IMR-90 (cell line): ENCODE measurements at regions not wholly inside any gene's neighbourhood (a gene's known extent, or its start where the extent isn't known, plus 50 kb on each side); places are given as distances from the start of the nearest gene placed in this dataset.

Source experiments
- ATAC-seq: fragments of 200-7000 bp; cut with Tn5 transposase; 2 replicates; pipeline ENCODE4 v1.9.1; 2020; ENCODE audit warnings: low read depth, mild to moderate bottlenecking, moderate library complexity
- BruUV-seq: library from RNA; stranded (reverse); fragments of 400-500 nt; replicated peaks from 2 replicates; lab custom pipeline; 2021; lab: Mats Ljungman, UMichigan
- CTCF ChIA-PET: fragments of 300-600 bp; formaldehyde crosslinking; extraction: SDS; loops from one replicate; lab custom pipeline; 2021; ENCODE audit warnings: antibody characterized with exemption; lab: Yijun Ruan, JAX
- POLR2A ChIA-PET: fragments of 300-600 bp; sonication (Branson Sonifier 250); formaldehyde crosslinking; loops from one replicate; lab custom pipeline; 2022; ENCODE audit warnings: antibody characterized with exemption; ENCODE audit not compliant: unreplicated experiment; lab: Charles Lee
- DNase-seq: peaks from one replicate; pipeline ENCODE4 v3.0.0; 2013
- H2AFZ ChIP-seq: replicated peaks from 2 replicates; pipeline ENCODE3; 2013; ENCODE audit warnings: low read length, mild to moderate bottlenecking; ENCODE audit not compliant: poor library complexity
- H2AK5ac ChIP-seq: 2 replicates; pipeline ENCODE4 v1.6.1; 2013; ENCODE audit warnings: low read depth, low read length, inconsistent platforms
- H2AK9ac ChIP-seq: replicated peaks from 2 replicates; pipeline ENCODE3; 2013; ENCODE audit warnings: mild to moderate bottlenecking, low read depth, low read length, moderate library complexity; ENCODE audit not compliant: poor library complexity
- H2BK120ac ChIP-seq: 2 replicates; pipeline ENCODE4 v1.6.1; 2013; ENCODE audit warnings: low read depth, low read length, inconsistent platforms
- H2BK15ac ChIP-seq: 3 replicates; pipeline ENCODE4 v1.6.1; 2013; ENCODE audit warnings: low read depth, low read length, inconsistent platforms
- H2BK20ac ChIP-seq: 2 replicates; pipeline ENCODE4 v1.6.1; 2013; ENCODE audit warnings: low read depth, mild to moderate bottlenecking, inconsistent platforms, low read length, moderate library complexity
- H2BK5ac ChIP-seq: 2 replicates; pipeline ENCODE4 v1.6.1; 2013; ENCODE audit warnings: mild to moderate bottlenecking, low read depth, low read length, inconsistent platforms; ENCODE audit not compliant: poor library complexity, severe bottlenecking
- H3K14ac ChIP-seq: replicated peaks from 2 replicates; pipeline ENCODE4 v1.6.1; 2013; ENCODE audit warnings: low read depth, low read length, inconsistent platforms
- H3K18ac ChIP-seq: 2 replicates; pipeline ENCODE4 v1.6.1; 2013; ENCODE audit warnings: low read depth, low read length, control low read depth
- H3K23ac ChIP-seq: 2 replicates; pipeline ENCODE4 v1.6.1; 2013; ENCODE audit warnings: low read depth, low read length, inconsistent platforms
- H3K27ac ChIP-seq: 2 replicates; pipeline ENCODE4 v1.5.1; 2013; ENCODE audit warnings: mild to moderate bottlenecking, control low read depth, low read length; ENCODE audit not compliant: insufficient read depth
- H3K27me3 ChIP-seq: 2 replicates; pipeline ENCODE4 v1.6.1; 2013; ENCODE audit warnings: low read length; ENCODE audit not compliant: control insufficient read depth, insufficient read depth
- H3K36me3 ChIP-seq: 2 replicates; pipeline ENCODE4 v1.6.1; 2013; ENCODE audit warnings: low read length, mixed read lengths; ENCODE audit not compliant: control insufficient read depth, insufficient read depth
- H3K4ac ChIP-seq: 2 replicates; pipeline ENCODE4 v1.6.1; 2013; ENCODE audit warnings: low read depth, low read length, inconsistent platforms
- H3K4me1 ChIP-seq: 2 replicates; pipeline ENCODE4 v1.6.1; 2013; ENCODE audit warnings: low read length, mixed read lengths; ENCODE audit not compliant: control insufficient read depth, insufficient read depth
- H3K4me2 ChIP-seq: 2 replicates; pipeline ENCODE4 v1.6.1; 2013; ENCODE audit warnings: low read depth, mild to moderate bottlenecking, control low read depth, low read length, moderate library complexity
- H3K4me3 ChIP-seq: 2 replicates; pipeline ENCODE4 v1.5.1; 2013; ENCODE audit warnings: low read depth, mild to moderate bottlenecking, control low read depth, low read length, moderate library complexity; ENCODE audit not compliant: insufficient read depth
- H3K56ac ChIP-seq: 2 replicates; pipeline ENCODE4 v1.6.1; 2013; ENCODE audit warnings: low read length, inconsistent platforms; ENCODE audit not compliant: insufficient read depth; ENCODE audit errors: extremely low read depth
- H3K79me1 ChIP-seq, 2 experiments: 2 replicates each; pipeline ENCODE4 v1.6.1; 2013; ENCODE audit warnings: low read length in 2 of 2, inconsistent platforms in 1 of 2, low read depth in 1 of 2
- H3K9ac ChIP-seq: 2 replicates; pipeline ENCODE4 v1.6.1; 2013; ENCODE audit warnings: low read depth, low read length, control low read depth
- H3K9me1 ChIP-seq: 2 replicates; pipeline ENCODE4 v1.6.1; 2013; ENCODE audit warnings: low read length, inconsistent platforms; ENCODE audit not compliant: insufficient read depth
- H3K9me3 ChIP-seq: 2 replicates; pipeline ENCODE4 v1.6.1; 2013; ENCODE audit warnings: low read length; ENCODE audit not compliant: control insufficient read depth, insufficient read depth
- H4K20me1 ChIP-seq: 2 replicates; pipeline ENCODE4 v1.6.1; 2013; ENCODE audit warnings: low read length, inconsistent platforms; ENCODE audit not compliant: insufficient read depth
- H4K5ac ChIP-seq: 2 replicates; pipeline ENCODE4 v1.6.1; 2013; ENCODE audit warnings: mild to moderate bottlenecking, low read depth, low read length, control low read depth
- H4K8ac ChIP-seq, 2 experiments: 2 replicates each; pipeline ENCODE4 v1.6.1; 2013; ENCODE audit warnings: low read depth in 2 of 2, low read length in 2 of 2, control low read depth in 1 of 2, inconsistent platforms in 1 of 2
- H4K91ac ChIP-seq: 2 replicates; pipeline ENCODE4 v1.6.1; 2013; ENCODE audit warnings: low read depth, low read length, inconsistent platforms; ENCODE audit not compliant: insufficient read depth
- MXI1 ChIP-seq: IDR thresholded peaks from 2 replicates; pipeline ENCODE4 v1.6.1; 2012; ENCODE audit warnings: low read depth, mild to moderate bottlenecking, low read length, moderate library complexity, borderline replicate concordance
- NFE2L2 ChIP-seq: fragments of 150-350 bp; IDR thresholded peaks from 2 replicates; pipeline ENCODE4 v1.6.1; 2016; ENCODE audit warnings: low read depth, mild to moderate bottlenecking, low read length
- RFX5 ChIP-seq: IDR thresholded peaks from 2 replicates; pipeline ENCODE4 v1.8.0; 2012; ENCODE audit warnings: low read depth, mild to moderate bottlenecking, low read length, moderate library complexity
- WGBS, 2 experiments: methylation state at CpG; one replicate each; pipeline versions ENCODE4 v1.1.5 to v1.1.7; 2013; ENCODE audit warnings: missing lambda C conversion rate in 2 of 2; ENCODE audit not compliant: insufficient read length in 1 of 2; ENCODE audit errors: extremely low coverage in 2 of 2; 5-methylcytosine and 5-hydroxymethylcytosine counted together
- dilution Hi-C: fragments of 300-500 bp; cut with HindIII; formaldehyde crosslinking; loops from one replicate; pipeline ENCODE4 v1.14.3; 2018; ENCODE audit warnings: low sequenced_read_pairs; ENCODE audit not compliant: unreplicated experiment
- in situ Hi-C: fragments of 300-500 bp; cut with MboI; formaldehyde crosslinking; loops from 3 replicates; pipeline ENCODE4 v1.14.3; 2019; ENCODE audit warnings: low sequenced_read_pairs, inconsistent platforms, mixed read lengths
- intact Hi-C: fragments of 100-400 bp; cut with micrococcal nuclease; formaldehyde crosslinking; loops from 2 replicates; pipeline ENCODE4 v1.10.0; 2022

DNA sequence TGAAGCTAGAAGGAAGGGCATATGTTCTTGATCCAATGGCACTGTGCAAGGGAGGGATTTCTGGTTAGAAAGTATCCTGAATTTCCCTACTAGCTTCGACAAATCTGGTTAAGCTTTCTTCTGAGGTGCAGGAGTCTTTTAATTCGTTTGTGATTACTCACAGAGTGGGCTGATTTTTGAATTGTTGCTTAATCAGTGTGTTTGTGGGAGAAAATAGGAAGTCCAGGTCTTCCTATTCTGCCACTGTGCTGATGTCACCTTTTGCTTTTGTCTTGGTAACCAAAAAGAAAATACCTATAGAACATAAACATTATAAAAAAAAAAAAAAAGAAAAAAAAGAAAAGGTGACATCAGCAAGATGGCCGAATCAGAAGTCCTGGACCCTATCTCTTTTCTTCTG, 1008.6 kb downstream of the TSN start:
- no peak overlapping the region for H4K8ac ChIP-seq
- BruUV-seq, result no TSS peak
- no peak overlapping the region for H2AFZ ChIP-seq
- no peaks in the 10 kb centered on the region for H3K79me1 ChIP-seq
- no peak for TF ChIP-seq RFX5
- no peak for TF ChIP-seq NFE2L2
- no peak for TF ChIP-seq MXI1
- no peak overlapping the region for H2AK9ac ChIP-seq
- no peaks in the 10 kb centered on the region for H4K20me1 ChIP-seq
- H2BK15ac ChIP-seq, result no peak overlapping the region
- ChIA-PET POLR2A (no interaction called here), CTCF (no interaction called here)
- no peak overlapping the region for H3K9ac ChIP-seq
- H2BK120ac ChIP-seq, result no peak overlapping the region
- H3K23ac ChIP-seq, result no peak overlapping the region
- no peak overlapping the region for H3K27ac ChIP-seq
- dilution Hi-C loops, result no loop called here
- no CpG with 5 or more reads among the region's 3 CpGs for WGBS, 2 experiments
- H2BK5ac ChIP-seq, result no peak overlapping the region
- no peak for DNase-seq
- no peak overlapping the region for H4K5ac ChIP-seq
- in situ Hi-C loops, result no loop called here
- H3K27me3 ChIP-seq, result no peaks in the 10 kb centered on the region
- no peak overlapping the region for H3K4me2 ChIP-seq
- peaks cover 2% of the 10 kb centered on the region; the same call in 1 of the 2 replicates for H3K9me3 ChIP-seq
- no peaks in the 10 kb centered on the region for H3K4me1 ChIP-seq
- no peak overlapping the region for H3K56ac ChIP-seq
- no peak overlapping the region for H3K4me3 ChIP-seq
- no peaks in the 10 kb centered on the region for H3K9me1 ChIP-seq
- H4K91ac ChIP-seq, result no peak overlapping the region
- no peak overlapping the region for H3K4ac ChIP-seq
- no peak overlapping the region for H3K14ac ChIP-seq
- H3K18ac ChIP-seq, result no peak overlapping the region
- H2BK20ac ChIP-seq, result no peak overlapping the region
- H2AK5ac ChIP-seq, result no peak overlapping the region
- no peak for ATAC-seq
- intact Hi-C loops, result no loop called here
- H3K36me3 ChIP-seq, result no peaks in the 10 kb centered on the region
